ENCODE measurements at regions not wholly inside any gene's neighbourhood (a gene's known extent, or its start where the extent isn't known, plus 50 kb on each side); places are given as distances from the start of the nearest gene placed in this dataset.

DNA sequence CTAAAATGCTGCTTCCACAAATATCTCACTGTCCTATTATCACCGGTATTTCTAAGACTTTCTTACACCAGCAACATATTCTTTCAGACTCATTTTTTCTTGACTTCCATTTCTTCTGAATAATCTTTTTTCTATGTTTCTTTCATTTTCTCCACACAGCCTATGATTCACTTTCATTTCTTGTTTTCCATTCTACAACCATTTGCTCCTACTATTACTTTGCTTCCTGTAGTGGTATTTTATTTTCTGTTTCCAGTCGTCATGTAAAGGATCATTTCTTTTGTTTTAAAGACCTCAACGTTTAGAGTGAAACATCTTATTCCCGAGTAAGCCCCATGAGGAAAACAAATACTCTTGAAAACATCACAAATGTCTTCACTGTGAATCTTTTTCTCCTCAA is 182.2 kb upstream of the MDGA2 start:
- TF ChIP-seq, protein P1, sequence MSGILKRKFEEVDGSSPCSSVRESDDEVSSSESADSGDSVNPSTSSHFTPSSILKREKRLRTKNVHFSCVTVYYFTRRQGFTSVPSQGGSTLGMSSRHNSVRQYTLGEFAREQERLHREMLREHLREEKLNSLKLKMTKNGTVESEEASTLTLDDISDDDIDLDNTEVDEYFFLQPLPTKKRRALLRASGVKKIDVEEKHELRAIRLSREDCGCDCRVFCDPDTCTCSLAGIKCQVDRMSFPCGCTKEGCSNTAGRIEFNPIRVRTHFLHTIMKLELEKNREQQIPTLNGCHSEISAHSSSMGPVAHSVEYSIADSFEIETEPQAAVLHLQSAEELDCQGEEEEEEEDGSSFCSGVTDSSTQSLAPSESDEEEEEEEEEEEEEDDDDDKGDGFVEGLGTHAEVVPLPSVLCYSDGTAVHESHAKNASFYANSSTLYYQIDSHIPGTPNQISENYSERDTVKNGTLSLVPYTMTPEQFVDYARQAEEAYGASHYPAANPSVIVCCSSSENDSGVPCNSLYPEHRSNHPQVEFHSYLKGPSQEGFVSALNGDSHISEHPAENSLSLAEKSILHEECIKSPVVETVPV (CRISPR knock-in tag; IDR thresholded peaks at IDR 0.05) = no peak
- TF ChIP-seq ZC3H10 (CRISPR knock-in tag; IDR thresholded peaks at IDR 0.05) = no peak
- TF ChIP-seq TOX (CRISPR knock-in tag; IDR thresholded peaks at IDR 0.05; ENCODE audit: borderline replicate concordance) = no peak

Measured in SK-N-SH treated with all-trans-retinoic acid at 6 μM for 48 hours (cell line).